Motor neuron (in vitro differentiated cells): ENCODE measurements at regions not wholly inside any gene's neighbourhood (a gene's known extent, or its start where the extent isn't known, plus 50 kb on each side); places are given as distances from the start of the nearest gene placed in this dataset.
"Not testable (repeated sequence)": the region's sequence is repeated elsewhere in the genome, so short reads cannot be mapped to it uniquely, and the experiment has no call there.

Experiments
- ATAC-seq, 8 experiments: fragments of 200-7000 bp; cut with Tn5 transposase; replicated peaks in 6 of 8; 2 replicates each; pipeline ENCODE4 v1.8.0; 2021; ENCODE audit warnings: mild to moderate bottlenecking in 8 of 8, moderate library complexity in 8 of 8
- H3K27ac ChIP-seq, 2 donors: fragments of 250-450 bp; sonication (Bioruptor Pico); 2 replicates each; pipeline ENCODE4 v1.9.0; 2021; ENCODE audit warnings: antibody characterized with exemption in 2 of 2, mild to moderate bottlenecking in 2 of 2, moderate library complexity in 1 of 2
- H3K4me1 ChIP-seq, 2 donors: fragments of 250-450 bp; sonication (Bioruptor Pico); replicated peaks in 1 of 2; 2 replicates each; pipeline ENCODE4 v1.6.1; 2021; ENCODE audit warnings: antibody characterized with exemption in 2 of 2, mild to moderate bottlenecking in 2 of 2, moderate library complexity in 1 of 2
- H3K4me3 ChIP-seq, 5 donors: fragments of 250-450 bp; sonication (Bioruptor Pico); 2 replicates each; pipeline ENCODE4 v1.9.0; 2021; ENCODE audit warnings: antibody characterized with exemption in 5 of 5, mild to moderate bottlenecking in 5 of 5, moderate library complexity in 4 of 5
- WGBS, 10 experiments: fragments of 450-650 bp; shearing (Covaris generic); methylation state at CpG; one replicate each; pipeline ENCODE4 v1.0.0; 2022; 5-methylcytosine and 5-hydroxymethylcytosine counted together
- in situ Hi-C, 9 experiments: fragments of 400-800 bp; cut with MboI; loops; one replicate each; pipeline ENCODE4 v1.15.0; 2021; ENCODE audit warnings: low sequenced_read_pairs in 9 of 9, low pct_unique_long_range_greater_than_20kb in 2 of 9; ENCODE audit not compliant: unreplicated experiment in 9 of 9

- WGBS, 10 experiments = 20 to 90% (median 76%) methylated on average over 2 to 11 of the region's 14 CpGs
- Histone ChIP-seq H3K27ac (no peak overlapping the region), H3K4me3 (no peak overlapping the region), H3K4me1 (no peaks in the 10 kb centered on the region)
- ATAC-seq = no peak
- in situ Hi-C loops = loop anchor here in 1 of 9 experiments (25.0 kb wide), 1 partner anchor 313 kb away; the partner anchor contains the start of gene BARX2
These were observed 115.8 kb upstream of the TMEM45B start for GRCh38 chr11:129699711-129700304.

DNA sequence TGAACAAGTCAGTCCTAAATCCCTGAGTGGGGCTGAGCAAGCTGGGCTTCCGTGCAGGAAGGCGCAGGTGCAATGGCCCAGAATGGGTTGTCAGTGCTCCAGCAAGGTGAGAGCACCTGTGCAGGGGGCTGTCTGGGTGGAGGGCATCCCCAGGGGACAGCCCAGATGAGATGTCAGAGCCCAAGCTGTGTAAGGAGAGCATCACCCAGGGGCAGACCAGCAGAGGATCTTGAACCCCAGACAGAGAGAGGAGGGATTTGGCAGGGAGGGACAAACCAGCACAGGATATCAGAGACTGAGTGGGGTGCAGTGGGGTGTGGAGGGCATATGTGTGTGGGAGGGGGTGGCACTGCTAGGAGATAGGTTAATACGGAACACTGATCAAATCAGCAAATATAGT lies 114.9 kb upstream of the TMEM45B start:
- H3K4me1 ChIP-seq = no peaks in the 10 kb centered on the region
- in situ Hi-C loops = no loop called here
- no peak overlapping the region for H3K4me3 ChIP-seq
- ATAC-seq = no peak
- WGBS, 10 experiments = 17 to 100% (median 82%) methylated on average over 1 to 3 of the region's 3 CpGs; no CpG with 5 or more reads in 4 of the 10 experiments
- H3K27ac ChIP-seq = no peak overlapping the region

- Histone ChIP-seq H3K4me3 (no peak overlapping the region), H3K4me1 (no peaks in the 10 kb centered on the region), H3K27ac (no peak overlapping the region)
- ATAC-seq = no peak
- 33 to 100% (median 75%) methylated on average over 1 to 5 of the region's 6 CpGs; no CpG with 5 or more reads in 3 of the 10 experiments for WGBS, 10 experiments
- in situ Hi-C loops = no loop called here
These were observed 113.9 kb upstream of the TMEM45B start for GRCh38 chr11:129701706-129702105.

DNA sequence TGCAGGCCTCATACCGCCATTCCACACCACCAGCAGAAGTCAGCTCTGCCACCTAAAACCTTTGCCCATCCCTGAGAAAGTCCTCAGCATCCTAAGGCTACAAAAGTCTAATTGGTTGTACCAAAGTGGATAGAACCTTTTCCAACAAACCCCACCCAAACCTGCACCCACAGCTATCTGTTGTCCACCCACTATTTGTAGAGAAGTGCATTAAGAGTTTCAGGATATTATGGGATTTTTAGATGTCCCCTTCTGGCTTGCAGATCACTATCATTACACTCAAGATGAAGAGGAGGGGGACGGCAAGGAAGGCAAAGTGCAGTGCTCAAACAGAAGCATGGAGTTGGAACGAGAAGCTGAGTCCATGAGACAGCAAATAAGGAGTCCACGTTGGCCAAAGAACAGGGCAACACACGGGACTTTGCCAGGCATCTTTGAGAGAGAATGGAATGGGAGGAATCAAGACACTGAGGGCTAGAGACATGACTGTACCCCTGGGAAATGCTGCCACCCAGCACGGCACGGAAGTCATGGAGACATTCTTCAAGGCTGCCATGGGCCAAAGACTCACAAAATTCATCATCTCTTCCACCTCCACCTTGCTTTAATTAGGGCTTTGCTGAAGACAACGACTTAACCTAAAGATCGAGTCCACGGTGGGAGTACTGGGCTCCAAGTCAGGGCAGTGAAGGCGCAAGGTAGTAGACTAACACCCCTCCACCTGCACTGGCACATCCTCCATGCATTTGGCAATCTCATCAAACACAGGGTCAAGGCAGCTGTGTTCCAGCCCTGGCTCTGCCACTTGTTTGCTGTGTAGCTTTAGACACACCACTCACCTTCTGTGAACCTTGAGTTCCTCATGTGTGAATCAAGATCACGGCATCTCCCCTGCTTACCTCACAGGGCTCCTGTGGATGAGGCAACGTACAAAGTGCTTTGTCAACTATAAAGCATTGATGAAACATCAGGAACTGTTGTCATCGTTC lies 112.9 kb upstream of the TMEM45B start:
- in situ Hi-C loops = no loop called here
- WGBS, 10 experiments = 29 to 93% (median 66%) methylated on average over 3 to 10 of the region's 14 CpGs; no CpG with 5 or more reads in 2 of the 10 experiments
- no peak overlapping the region for H3K4me3 ChIP-seq
- no peak overlapping the region for H3K27ac ChIP-seq
- no peak for ATAC-seq
- no peaks in the 10 kb centered on the region for H3K4me1 ChIP-seq

DNA sequence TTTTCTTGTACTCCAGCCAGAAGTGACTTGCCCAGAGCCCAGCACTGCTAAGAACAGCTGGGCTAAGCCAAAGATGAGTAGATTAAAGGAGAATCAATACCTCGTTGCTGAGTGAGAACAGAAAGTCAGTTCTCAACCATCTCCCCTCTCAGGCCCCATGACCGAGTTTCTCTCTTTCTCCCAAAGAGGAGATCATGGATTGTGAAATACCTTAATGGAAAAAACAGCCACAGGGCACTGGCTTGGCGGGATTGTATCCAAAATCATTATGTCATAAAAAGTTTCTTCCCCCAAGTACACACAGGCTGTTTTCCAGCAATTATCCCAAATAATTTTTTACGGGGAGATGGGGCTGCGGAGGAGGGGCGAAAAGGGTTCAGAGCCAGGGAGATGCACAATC lies 111.8 kb upstream of the TMEM45B start:
- Histone ChIP-seq H3K4me1 (no peaks in the 10 kb centered on the region), H3K27ac (no peak overlapping the region), H3K4me3 (no peak overlapping the region)
- in situ Hi-C loops = no loop called here
- WGBS, 10 experiments = 0 to 87% (median 54%) methylated on average over 2 to 6 of the region's 6 CpGs; no CpG with 5 or more reads in 1 of the 10 experiments
- peak in 3 of 8 experiments; percentile 21 to 44 (median 31) for ATAC-seq

DNA sequence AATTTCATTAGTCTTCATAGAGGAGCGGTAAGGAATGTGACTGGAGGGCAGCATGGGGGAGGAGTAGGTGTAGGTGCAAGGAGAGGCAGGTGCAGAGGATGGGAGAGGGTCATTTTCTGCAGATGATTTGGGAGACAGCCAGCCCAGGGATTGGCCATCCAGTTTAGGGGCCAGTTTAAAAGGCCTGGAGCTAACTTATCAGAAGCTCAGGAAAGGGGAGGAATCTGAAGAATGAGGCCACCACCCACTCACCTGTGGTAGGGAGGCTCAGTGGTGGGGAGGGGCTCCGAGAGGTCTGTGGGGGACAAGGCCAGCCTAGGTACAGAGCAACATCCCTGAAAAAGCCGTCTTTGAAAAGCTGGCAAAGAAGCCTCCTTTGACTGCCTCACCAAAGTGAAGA lies 110.8 kb upstream of the TMEM45B start:
- H3K4me3 ChIP-seq = no peak overlapping the region
- in situ Hi-C loops = no loop called here
- H3K4me1 ChIP-seq = no peaks in the 10 kb centered on the region
- 0 to 80% (median 73%) methylated on average over 1 of the region's 3 CpGs; no CpG with 5 or more reads in 6 of the 10 experiments for WGBS, 10 experiments
- ATAC-seq = no peak
- H3K27ac ChIP-seq = no peak overlapping the region

- WGBS, 10 experiments = 44 to 93% (median 81%) methylated on average over 1 to 7 of the region's 8 CpGs; no CpG with 5 or more reads in 1 of the 10 experiments
- H3K4me1 ChIP-seq = no peaks in the 10 kb centered on the region
- in situ Hi-C loops = no loop called here
- no peak overlapping the region for H3K4me3 ChIP-seq
- no peak overlapping the region for H3K27ac ChIP-seq
- ATAC-seq = no peak
These were observed 110.3 kb upstream of the TMEM45B start for GRCh38 chr11:129705341-129705740.

GRCh38 chr11:129705933-129706332 lies 109.7 kb upstream of the TMEM45B start:
- Histone ChIP-seq H3K4me1 (no peaks in the 10 kb centered on the region), H3K27ac (no peak overlapping the region), H3K4me3 (no peak overlapping the region)
- in situ Hi-C loops = no loop called here
- ATAC-seq = no peak
- 20 to 98% (median 66%) methylated on average over 1 to 5 of the region's 7 CpGs; no CpG with 5 or more reads in 3 of the 10 experiments for WGBS, 10 experiments

DNA sequence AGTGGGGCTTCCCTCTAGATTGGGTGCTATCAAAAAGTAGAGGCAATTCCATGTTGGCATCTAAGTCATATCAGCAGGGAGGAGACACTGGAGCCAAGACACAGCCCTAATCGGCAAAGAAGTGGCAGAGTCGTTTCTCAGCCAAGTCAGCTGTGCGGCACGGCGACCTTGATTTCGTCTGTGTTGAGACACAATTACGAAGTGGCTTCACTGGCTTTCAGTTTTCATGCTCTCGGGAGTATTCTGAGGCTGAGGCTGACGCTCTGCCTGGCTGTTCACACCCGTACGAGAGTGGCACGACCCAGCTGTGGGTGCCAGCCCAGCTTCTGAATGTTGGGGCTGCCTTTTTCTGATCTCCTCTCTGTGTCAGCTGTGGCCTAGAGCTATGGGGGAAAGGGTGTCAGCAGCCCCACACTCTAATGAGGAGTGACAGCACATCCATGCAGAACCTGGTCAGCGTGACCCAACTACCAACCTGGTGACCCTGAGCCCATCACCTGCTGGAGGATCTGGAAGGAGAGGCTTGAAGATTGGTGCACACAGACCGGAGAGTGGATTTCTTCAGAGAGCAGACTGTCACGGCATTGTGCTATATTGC lies 105.7 kb upstream of the TMEM45B start:
- in situ Hi-C loops = no loop called here
- Histone ChIP-seq H3K27ac (no peak overlapping the region), H3K4me1 (no peaks in the 10 kb centered on the region), H3K4me3 (no peak overlapping the region)
- no peak for ATAC-seq
- 0 to 100% (median 79%) methylated on average over 1 to 12 of the region's 15 CpGs; no CpG with 5 or more reads in 2 of the 10 experiments for WGBS, 10 experiments

GRCh38 chr11:129710423-129710822 lies 105.2 kb upstream of the TMEM45B start:
- WGBS, 10 experiments = 50 to 88% (median 86%) methylated on average over 1 to 2 of the region's 2 CpGs; no CpG with 5 or more reads in 7 of the 10 experiments
- no peak overlapping the region for H3K4me3 ChIP-seq
- ATAC-seq = no peak
- H3K4me1 ChIP-seq = no peaks in the 10 kb centered on the region
- no peak overlapping the region for H3K27ac ChIP-seq
- in situ Hi-C loops = no loop called here

- no peak overlapping the region for H3K4me3 ChIP-seq
- WGBS, 10 experiments = 17 to 80% (median 54%) methylated on average over 1 to 3 of the region's 3 CpGs; no CpG with 5 or more reads in 4 of the 10 experiments
- in situ Hi-C loops = no loop called here
- no peaks in the 10 kb centered on the region for H3K4me1 ChIP-seq
- no peak for ATAC-seq
- H3K27ac ChIP-seq = no peak overlapping the region
These were observed 103.9 kb upstream of the TMEM45B start for GRCh38 chr11:129711760-129712159.

DNA sequence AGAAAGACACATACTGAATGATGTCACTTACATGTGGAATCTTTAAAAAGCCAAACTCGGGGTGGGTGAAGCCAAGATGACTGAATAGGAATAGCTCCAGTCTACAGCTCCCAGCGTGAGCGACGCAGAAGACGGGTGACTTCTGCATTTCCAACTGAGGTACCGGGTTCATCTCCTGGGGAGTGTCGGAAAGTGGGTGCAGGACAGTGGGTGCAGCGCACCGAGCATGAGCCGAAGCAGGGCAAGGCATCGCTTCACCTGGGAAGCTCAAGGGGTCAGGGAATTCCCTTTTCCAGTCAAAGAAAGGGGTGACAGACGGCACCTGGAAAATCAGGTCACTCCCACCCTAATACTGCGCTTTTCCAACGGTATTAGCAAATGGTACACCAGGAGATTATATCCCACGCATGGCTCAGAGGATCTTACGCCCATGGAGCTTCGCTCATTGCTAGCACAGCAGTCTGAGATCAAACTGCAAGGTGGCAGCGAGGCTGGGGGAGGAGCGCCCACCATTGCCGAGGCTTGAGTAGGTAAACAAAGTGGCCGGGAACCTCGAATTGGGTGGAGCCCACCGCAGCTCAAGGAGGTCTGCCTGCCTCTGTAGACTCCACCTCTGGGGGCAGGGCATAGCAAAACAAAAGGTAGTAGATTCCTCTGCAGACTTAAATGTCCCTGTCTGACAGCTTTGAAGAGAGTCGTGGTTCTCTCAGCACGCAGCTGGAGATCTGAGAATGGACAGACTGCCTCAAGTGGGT lies 103.0 kb upstream of the TMEM45B start:
- H3K27ac ChIP-seq, H3K4me1 ChIP-seq, H3K4me3 ChIP-seq, ATAC-seq, in situ Hi-C loops: not testable (repeated sequence)
- 0 to 100% (median 67%) methylated on average over 1 to 10 of the region's 25 CpGs; no CpG with 5 or more reads in 2 of the 10 experiments for WGBS, 10 experiments
